ENCODE measurements at regions not wholly inside any gene's neighbourhood (a gene's known extent, or its start where the extent isn't known, plus 50 kb on each side); places are given as distances from the start of the nearest gene placed in this dataset.
A peak's percentile ranks its signal among the peaks of the same experiment; 100 is the strongest.

GRCh38 chr7:81500631-81501030, 269.2 kb downstream of the HGF start:
- TF ChIP-seq YY1 (IDR thresholded peaks at IDR 0.05; ENCODE audit: insufficient read depth, insufficient read length) (no peak), SUZ12 (IDR thresholded peaks at IDR 0.05; ENCODE audit: extremely low read depth, insufficient read depth, insufficient read length) (no peak), ZNF274 (IDR thresholded peaks at IDR 0.05; ENCODE audit: low read depth, low read length) (no peak)
- Histone ChIP-seq H3K27me3 (ENCODE audit: insufficient read depth, insufficient read length) (no peaks in the 10 kb centered on the region), H3K36me3 (ENCODE audit: insufficient read depth, insufficient read length, low read length) (no peaks in the 10 kb centered on the region), H3K9ac (ENCODE audit: insufficient read length, low read depth) (no peak overlapping the region), H3K9me3 (ENCODE audit: insufficient read depth, low read length) (no peaks in the 10 kb centered on the region), H3K4me1 (ENCODE audit: insufficient read depth, insufficient read length) (no peaks in the 10 kb centered on the region), H3K4me3 (ENCODE audit: insufficient read length, low read depth) (no peak overlapping the region)
- DNase-seq (ENCODE audit: low read depth, low spot score) = no peak

DNA sequence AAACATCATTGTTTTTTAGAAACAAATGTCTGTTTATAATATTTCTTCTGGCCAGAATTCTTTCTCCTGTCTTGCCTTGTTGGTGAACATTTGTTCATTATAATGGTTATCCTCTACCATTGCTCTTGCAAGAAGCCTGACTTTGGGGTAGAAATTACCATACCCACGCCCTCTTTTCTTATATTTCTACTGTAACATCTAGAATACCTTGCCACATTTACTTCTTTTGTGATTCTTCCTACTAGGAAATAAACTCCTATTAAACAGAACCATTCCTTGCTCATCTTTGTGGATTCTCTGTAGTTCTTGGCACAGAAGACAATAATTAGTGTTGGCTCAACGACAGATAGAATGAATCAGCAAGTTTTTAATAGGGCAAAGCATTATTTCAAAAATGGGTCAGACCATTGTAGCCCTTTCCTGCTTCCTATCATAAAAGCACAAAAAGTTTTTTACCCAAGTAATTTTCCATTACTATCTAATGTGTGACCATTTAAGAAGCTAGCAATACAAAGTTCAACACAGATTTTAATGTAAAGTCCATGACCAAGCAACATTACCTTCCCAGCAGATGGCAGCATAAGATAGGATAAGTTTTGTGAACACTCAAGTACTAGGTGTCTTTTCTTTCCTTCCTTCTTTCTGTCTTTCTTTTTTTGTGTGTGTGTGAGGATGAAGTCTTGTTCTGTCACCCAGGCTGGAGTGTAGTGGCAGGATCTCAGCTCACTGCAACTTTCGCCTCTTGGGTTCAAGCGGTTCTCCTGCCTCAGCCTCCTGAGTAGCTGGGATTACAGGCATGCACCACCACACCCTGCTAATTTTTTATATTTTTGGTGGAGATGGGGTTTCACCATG, 270.4 kb downstream of the HGF start:
- H3K9ac ChIP-seq (ENCODE audit: insufficient read length, low read depth) = no peak overlapping the region
- TF ChIP-seq SUZ12 (IDR thresholded peaks at IDR 0.05; ENCODE audit: extremely low read depth, insufficient read depth, insufficient read length) = no peak
- no peak for TF ChIP-seq ZNF274 (IDR thresholded peaks at IDR 0.05; ENCODE audit: low read depth, low read length)
- TF ChIP-seq YY1 (IDR thresholded peaks at IDR 0.05; ENCODE audit: insufficient read depth, insufficient read length) = no peak
- no peaks in the 10 kb centered on the region for H3K9me3 ChIP-seq (ENCODE audit: insufficient read depth, low read length)
- no peaks in the 10 kb centered on the region for H3K27me3 ChIP-seq (ENCODE audit: insufficient read depth, insufficient read length)
- no peaks in the 10 kb centered on the region for H3K36me3 ChIP-seq (ENCODE audit: insufficient read depth, insufficient read length, low read length)
- DNase-seq (ENCODE audit: low read depth, low spot score) = peak; percentile 70
- no peak overlapping the region for H3K4me3 ChIP-seq (ENCODE audit: insufficient read length, low read depth)
- H3K4me1 ChIP-seq (ENCODE audit: insufficient read depth, insufficient read length) = no peaks in the 10 kb centered on the region

DNA sequence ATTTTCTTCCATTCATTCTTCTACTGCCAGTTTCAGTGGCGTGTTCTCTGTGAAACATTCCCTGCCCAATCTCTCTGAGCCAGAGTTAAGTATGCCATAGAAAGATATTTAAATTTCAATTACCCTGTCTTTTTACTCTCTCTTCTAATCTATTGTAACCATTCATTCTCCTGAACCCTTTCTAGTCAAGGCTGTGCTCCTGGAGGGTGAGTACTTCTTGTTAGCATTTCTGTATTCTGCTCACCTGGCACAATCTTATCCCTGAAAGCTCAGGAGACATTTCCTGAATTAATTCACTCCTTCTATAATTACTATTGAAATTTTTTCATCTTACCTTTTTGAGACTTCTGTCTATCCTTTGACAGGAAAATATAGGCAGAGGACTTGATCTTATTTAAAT, 271.7 kb downstream of the HGF start:
- no peak overlapping the region for H3K9ac ChIP-seq (ENCODE audit: insufficient read length, low read depth)
- H3K27me3 ChIP-seq (ENCODE audit: insufficient read depth, insufficient read length) = no peaks in the 10 kb centered on the region
- DNase-seq (ENCODE audit: low read depth, low spot score) = no peak
- H3K9me3 ChIP-seq (ENCODE audit: insufficient read depth, low read length) = no peaks in the 10 kb centered on the region
- H3K36me3 ChIP-seq (ENCODE audit: insufficient read depth, insufficient read length, low read length) = no peaks in the 10 kb centered on the region
- TF ChIP-seq SUZ12 (IDR thresholded peaks at IDR 0.05; ENCODE audit: extremely low read depth, insufficient read depth, insufficient read length) = no peak
- no peak for TF ChIP-seq ZNF274 (IDR thresholded peaks at IDR 0.05; ENCODE audit: low read depth, low read length)
- no peak for TF ChIP-seq YY1 (IDR thresholded peaks at IDR 0.05; ENCODE audit: insufficient read depth, insufficient read length)
- no peaks in the 10 kb centered on the region for H3K4me1 ChIP-seq (ENCODE audit: insufficient read depth, insufficient read length)
- H3K4me3 ChIP-seq (ENCODE audit: insufficient read length, low read depth) = no peak overlapping the region

DNA sequence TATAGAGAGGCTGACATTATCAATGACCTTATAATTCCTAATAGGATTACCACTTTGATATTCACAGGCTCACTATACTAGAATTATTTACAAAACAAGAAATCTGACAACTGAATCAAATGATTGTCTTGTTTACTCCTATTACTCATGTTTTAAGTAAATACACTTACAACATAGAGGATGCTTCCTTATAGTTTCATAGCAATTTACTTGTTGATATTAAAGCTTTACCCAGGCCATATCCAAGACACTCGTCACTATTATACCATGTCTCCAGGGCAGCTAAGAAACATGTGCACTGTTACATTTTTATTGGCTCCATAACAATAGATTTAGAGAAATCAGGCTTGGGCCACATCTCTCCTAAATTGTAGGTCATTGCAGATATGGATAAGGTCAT, 276.9 kb downstream of the HGF start:
- TF ChIP-seq SUZ12 (IDR thresholded peaks at IDR 0.05; ENCODE audit: extremely low read depth, insufficient read depth, insufficient read length) (no peak), YY1 (IDR thresholded peaks at IDR 0.05; ENCODE audit: insufficient read depth, insufficient read length) (no peak), ZNF274 (IDR thresholded peaks at IDR 0.05; ENCODE audit: low read depth, low read length) (no peak)
- Histone ChIP-seq H3K27me3 (ENCODE audit: insufficient read depth, insufficient read length) (no peaks in the 10 kb centered on the region), H3K4me1 (ENCODE audit: insufficient read depth, insufficient read length) (no peaks in the 10 kb centered on the region), H3K9ac (ENCODE audit: insufficient read length, low read depth) (no peak overlapping the region), H3K36me3 (ENCODE audit: insufficient read depth, insufficient read length, low read length) (no peaks in the 10 kb centered on the region), H3K9me3 (ENCODE audit: insufficient read depth, low read length) (no peaks in the 10 kb centered on the region), H3K4me3 (ENCODE audit: insufficient read length, low read depth) (no peak overlapping the region)
- no peak for DNase-seq (ENCODE audit: low read depth, low spot score)

DNA sequence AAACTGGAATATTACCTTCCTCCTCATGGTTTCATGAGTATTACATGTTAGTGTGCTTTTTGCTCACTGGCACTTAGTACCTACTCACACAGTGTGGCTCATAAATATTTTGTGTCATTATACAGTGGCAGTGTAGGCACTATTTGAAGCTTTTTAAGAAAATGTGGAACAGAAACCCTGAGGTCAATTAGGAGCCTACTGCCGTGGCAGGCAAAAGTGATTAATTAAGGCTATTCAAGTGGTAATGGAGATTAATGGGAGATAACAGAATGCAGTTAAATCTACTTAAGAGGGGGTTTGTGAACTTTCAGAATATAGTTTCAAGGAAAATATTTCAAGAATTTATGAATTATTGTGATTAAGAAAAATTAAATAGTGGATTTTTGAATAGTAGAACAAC, 277.6 kb downstream of the HGF start:
- no peaks in the 10 kb centered on the region for H3K36me3 ChIP-seq (ENCODE audit: insufficient read depth, insufficient read length, low read length)
- no peak for TF ChIP-seq SUZ12 (IDR thresholded peaks at IDR 0.05; ENCODE audit: extremely low read depth, insufficient read depth, insufficient read length)
- no peak for TF ChIP-seq ZNF274 (IDR thresholded peaks at IDR 0.05; ENCODE audit: low read depth, low read length)
- TF ChIP-seq YY1 (IDR thresholded peaks at IDR 0.05; ENCODE audit: insufficient read depth, insufficient read length) = no peak
- no peak overlapping the region for H3K9ac ChIP-seq (ENCODE audit: insufficient read length, low read depth)
- H3K4me1 ChIP-seq (ENCODE audit: insufficient read depth, insufficient read length) = no peaks in the 10 kb centered on the region
- no peaks in the 10 kb centered on the region for H3K9me3 ChIP-seq (ENCODE audit: insufficient read depth, low read length)
- H3K27me3 ChIP-seq (ENCODE audit: insufficient read depth, insufficient read length) = no peaks in the 10 kb centered on the region
- no peak for DNase-seq (ENCODE audit: low read depth, low spot score)
- H3K4me3 ChIP-seq (ENCODE audit: insufficient read length, low read depth) = no peak overlapping the region

DNA sequence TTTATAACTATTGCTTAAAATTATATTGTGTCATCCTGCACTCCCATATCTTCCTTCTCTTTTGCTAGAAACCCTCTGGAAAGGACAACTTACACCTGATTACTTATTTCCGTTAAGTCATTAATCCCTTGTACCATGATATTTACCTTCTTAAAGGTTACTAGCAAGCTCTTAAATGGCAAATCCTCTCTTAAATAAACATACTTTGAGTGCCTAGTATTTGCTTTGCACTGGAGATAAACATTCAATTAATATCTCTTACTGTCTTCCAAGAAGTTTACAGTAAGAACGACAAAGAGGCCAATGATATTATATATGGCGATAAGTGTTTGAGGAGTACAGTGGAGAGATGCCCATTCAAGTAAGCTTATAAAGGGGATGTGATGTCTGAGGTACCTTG, 278.3 kb downstream of the HGF start:
- no peak for DNase-seq (ENCODE audit: low read depth, low spot score)
- no peaks in the 10 kb centered on the region for H3K27me3 ChIP-seq (ENCODE audit: insufficient read depth, insufficient read length)
- H3K4me1 ChIP-seq (ENCODE audit: insufficient read depth, insufficient read length) = no peaks in the 10 kb centered on the region
- no peaks in the 10 kb centered on the region for H3K36me3 ChIP-seq (ENCODE audit: insufficient read depth, insufficient read length, low read length)
- no peak overlapping the region for H3K9ac ChIP-seq (ENCODE audit: insufficient read length, low read depth)
- H3K4me3 ChIP-seq (ENCODE audit: insufficient read length, low read depth) = no peak overlapping the region
- no peaks in the 10 kb centered on the region for H3K9me3 ChIP-seq (ENCODE audit: insufficient read depth, low read length)
- no peak for TF ChIP-seq ZNF274 (IDR thresholded peaks at IDR 0.05; ENCODE audit: low read depth, low read length)
- TF ChIP-seq SUZ12 (IDR thresholded peaks at IDR 0.05; ENCODE audit: extremely low read depth, insufficient read depth, insufficient read length) = no peak
- TF ChIP-seq YY1 (IDR thresholded peaks at IDR 0.05; ENCODE audit: insufficient read depth, insufficient read length) = no peak

DNA sequence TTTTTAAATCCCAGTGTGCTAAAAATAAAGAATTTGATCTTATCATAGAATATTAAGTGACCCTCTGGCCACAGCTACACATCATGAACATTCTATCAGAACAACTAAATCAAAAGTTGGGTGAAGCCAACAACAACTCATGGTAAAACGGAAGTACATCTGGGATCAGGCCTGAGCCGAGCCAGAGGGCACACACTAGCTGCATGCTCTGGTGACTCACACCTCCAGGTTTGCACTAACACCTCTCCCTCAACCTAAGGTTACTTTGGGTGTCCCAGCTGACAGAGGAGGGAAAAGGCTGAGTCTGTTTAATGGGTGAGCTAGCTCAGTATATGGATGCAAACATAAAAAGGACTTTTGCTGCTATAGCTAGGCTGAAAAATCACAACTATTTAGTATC, 281.6 kb downstream of the HGF start:
- Histone ChIP-seq H3K4me1 (ENCODE audit: insufficient read depth, insufficient read length) (no peaks in the 10 kb centered on the region), H3K27me3 (ENCODE audit: insufficient read depth, insufficient read length) (no peaks in the 10 kb centered on the region), H3K4me3 (ENCODE audit: insufficient read length, low read depth) (no peak overlapping the region), H3K9ac (ENCODE audit: insufficient read length, low read depth) (no peak overlapping the region), H3K9me3 (ENCODE audit: insufficient read depth, low read length) (no peaks in the 10 kb centered on the region), H3K36me3 (ENCODE audit: insufficient read depth, insufficient read length, low read length) (no peaks in the 10 kb centered on the region)
- DNase-seq (ENCODE audit: low read depth, low spot score) = no peak
- TF ChIP-seq SUZ12 (IDR thresholded peaks at IDR 0.05; ENCODE audit: extremely low read depth, insufficient read depth, insufficient read length) (no peak), ZNF274 (IDR thresholded peaks at IDR 0.05; ENCODE audit: low read depth, low read length) (no peak)
